GM18951 (cell line): ENCODE measurements at regions not wholly inside any gene's neighbourhood (a gene's known extent, or its start where the extent isn't known, plus 50 kb on each side); places are given as distances from the start of the nearest gene placed in this dataset.

Experiments used
- POLR2A ChIP-seq: IDR thresholded peaks from 4 replicates; pipeline ENCODE4 v1.6.1; 2011; ENCODE audit warnings: mild to moderate bottlenecking; ENCODE audit not compliant: insufficient read length, insufficient read depth; ENCODE audit errors: extremely low read depth
- in situ Hi-C: fragments of 300-500 bp; cut with MboI; formaldehyde crosslinking; loops from one replicate; pipeline ENCODE4 v1.12.0; 2022; ENCODE audit warnings: low sequenced_read_pairs, mixed read lengths, inconsistent platforms; ENCODE audit not compliant: unreplicated experiment

GRCh38 chr5:105015098-105015497 lies 1452.5 kb upstream of the NUDT12 start:
- in situ Hi-C loops: no loop called here
- TF ChIP-seq POLR2A: no peak

GRCh38 chr5:104998572-104998971 lies 1436.0 kb upstream of the NUDT12 start:
- in situ Hi-C loops: loop anchor here (25.0 kb wide), 1 partner anchor 939 kb away; no protein-coding TSS in a partner anchor
- TF ChIP-seq POLR2A: no peak

GRCh38 chr5:104998169-104998568 lies 1435.6 kb upstream of the NUDT12 start:
- TF ChIP-seq POLR2A: no peak
- in situ Hi-C loops: loop anchor here (25.0 kb wide), 1 partner anchor 939 kb away; no protein-coding TSS in a partner anchor

- in situ Hi-C loops: loop anchor here (25.0 kb wide), 1 partner anchor 950 kb away; no protein-coding TSS in a partner anchor
- TF ChIP-seq POLR2A: no peak
Observed at GRCh38 chr5:104987074-104987473, 1424.5 kb upstream of the NUDT12 start.

- no peak for TF ChIP-seq POLR2A
- in situ Hi-C loops: loop anchor here (25.0 kb wide), 1 partner anchor 960 kb away; no protein-coding TSS in a partner anchor
Observed at GRCh38 chr5:104977529-104977928, 1414.9 kb upstream of the NUDT12 start.

GRCh38 chr5:104967806-104968410 lies 1405.3 kb upstream of the NUDT12 start:
- in situ Hi-C loops: no loop called here
- no peak for TF ChIP-seq POLR2A

GRCh38 chr5:104965006-104965405 lies 1402.4 kb upstream of the NUDT12 start:
- TF ChIP-seq POLR2A: no peak
- in situ Hi-C loops: no loop called here

GRCh38 chr5:104955479-104955878 lies 1392.9 kb upstream of the NUDT12 start:
- in situ Hi-C loops: no loop called here
- no peak for TF ChIP-seq POLR2A

GRCh38 chr5:104952876-104953275 lies 1390.3 kb upstream of the NUDT12 start:
- TF ChIP-seq POLR2A: no peak
- in situ Hi-C loops: no loop called here

- TF ChIP-seq POLR2A: no peak
- in situ Hi-C loops: no loop called here
Observed at GRCh38 chr5:104951829-104952228, 1389.2 kb upstream of the NUDT12 start.

- in situ Hi-C loops: no loop called here
- TF ChIP-seq POLR2A: no peak
Observed at GRCh38 chr5:104947076-104947475, 1384.5 kb upstream of the NUDT12 start.

GRCh38 chr5:104942735-104943134 lies 1380.1 kb upstream of the NUDT12 start:
- no peak for TF ChIP-seq POLR2A
- in situ Hi-C loops: no loop called here

GRCh38 chr5:104941030-104941645 lies 1378.5 kb upstream of the NUDT12 start:
- in situ Hi-C loops: no loop called here
- no peak for TF ChIP-seq POLR2A

- in situ Hi-C loops: no loop called here
- TF ChIP-seq POLR2A: no peak
Observed at GRCh38 chr5:104937598-104937997, 1375.0 kb upstream of the NUDT12 start.
